ENCODE measurements at regions not wholly inside any gene's neighbourhood (a gene's known extent, or its start where the extent isn't known, plus 50 kb on each side); places are given as distances from the start of the nearest gene placed in this dataset.

DNA sequence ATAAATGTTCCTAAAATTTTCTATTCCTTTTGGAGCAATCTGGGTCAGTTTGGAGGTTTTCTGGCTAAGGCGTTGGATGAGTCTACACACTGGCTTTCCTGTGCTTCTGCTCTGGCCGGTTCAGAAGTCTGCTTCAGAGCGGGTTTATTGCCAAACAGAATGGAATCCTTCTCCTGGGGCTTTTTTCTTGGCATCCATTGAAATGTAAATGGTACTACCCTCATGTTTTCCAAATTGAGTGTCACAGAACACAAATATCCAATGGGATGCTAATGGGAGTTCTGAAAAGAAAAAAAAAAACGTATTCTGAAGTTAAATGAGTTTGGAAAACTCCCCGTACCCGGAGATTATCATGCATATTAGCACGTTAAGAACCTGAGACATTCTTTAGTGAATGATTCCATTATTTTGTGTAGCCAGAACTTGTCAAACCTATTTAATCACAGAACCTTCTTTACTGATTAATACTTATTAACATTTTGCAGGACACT is 930.3 kb downstream of the QKI start:
- TF ChIP-seq, protein P1, sequence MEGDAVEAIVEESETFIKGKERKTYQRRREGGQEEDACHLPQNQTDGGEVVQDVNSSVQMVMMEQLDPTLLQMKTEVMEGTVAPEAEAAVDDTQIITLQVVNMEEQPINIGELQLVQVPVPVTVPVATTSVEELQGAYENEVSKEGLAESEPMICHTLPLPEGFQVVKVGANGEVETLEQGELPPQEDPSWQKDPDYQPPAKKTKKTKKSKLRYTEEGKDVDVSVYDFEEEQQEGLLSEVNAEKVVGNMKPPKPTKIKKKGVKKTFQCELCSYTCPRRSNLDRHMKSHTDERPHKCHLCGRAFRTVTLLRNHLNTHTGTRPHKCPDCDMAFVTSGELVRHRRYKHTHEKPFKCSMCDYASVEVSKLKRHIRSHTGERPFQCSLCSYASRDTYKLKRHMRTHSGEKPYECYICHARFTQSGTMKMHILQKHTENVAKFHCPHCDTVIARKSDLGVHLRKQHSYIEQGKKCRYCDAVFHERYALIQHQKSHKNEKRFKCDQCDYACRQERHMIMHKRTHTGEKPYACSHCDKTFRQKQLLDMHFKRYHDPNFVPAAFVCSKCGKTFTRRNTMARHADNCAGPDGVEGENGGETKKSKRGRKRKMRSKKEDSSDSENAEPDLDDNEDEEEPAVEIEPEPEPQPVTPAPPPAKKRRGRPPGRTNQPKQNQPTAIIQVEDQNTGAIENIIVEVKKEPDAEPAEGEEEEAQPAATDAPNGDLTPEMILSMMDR (IDR thresholded peaks at IDR 0.05): no peak
- no peak for TF ChIP-seq POLR2A (IDR thresholded peaks at IDR 0.05)
